Keratinocyte (primary cell): ENCODE measurements at regions not wholly inside any gene's neighbourhood (a gene's known extent, or its start where the extent isn't known, plus 50 kb on each side); places are given as distances from the start of the nearest gene placed in this dataset.

Experiments used
- DNase-seq: peaks from one replicate; pipeline ENCODE4 v3.0.0-alpha.2; 2011; ENCODE audit warnings: low read depth, missing footprints, low spot score
- FAIRE-seq: peaks from 2 replicates; lab custom pipeline; 2011; peaks lifted over from hg19 to GRCh38; lab: Jason Lieb, UNC
- H2AFZ ChIP-seq: 2 replicates; pipeline ENCODE4 v1.6.0; 2012; ENCODE audit warnings: low read length, control low read depth, inconsistent platforms; ENCODE audit not compliant: control insufficient read depth
- H3K27ac ChIP-seq: 2 replicates; pipeline ENCODE4 v1.5.1; 2011; ENCODE audit warnings: low read length; ENCODE audit not compliant: control insufficient read depth, insufficient read depth
- H3K27me3 ChIP-seq: 3 replicates; pipeline ENCODE4 v1.6.0; 2011; ENCODE audit warnings: low read length; ENCODE audit not compliant: control insufficient read depth, insufficient read depth; ENCODE audit errors: extremely low read depth
- H3K36me3 ChIP-seq, 2 experiments: 2 replicates in 1 of 2; 3 replicates in 1 of 2; pipeline ENCODE4 v1.5.1; 2011; ENCODE audit warnings: low read length in 2 of 2, mild to moderate bottlenecking in 1 of 2; ENCODE audit not compliant: control insufficient read depth in 2 of 2, insufficient read depth in 2 of 2; ENCODE audit errors: extremely low read depth in 1 of 2
- H3K4me1 ChIP-seq: 3 replicates; pipeline ENCODE4 v1.5.1; 2011; ENCODE audit warnings: low read length; ENCODE audit not compliant: control insufficient read depth, insufficient read depth; ENCODE audit errors: extremely low read depth
- H3K4me2 ChIP-seq: 3 replicates; pipeline ENCODE4 v1.6.0; 2011; ENCODE audit warnings: low read depth, low read length; ENCODE audit not compliant: control insufficient read depth, insufficient read depth; ENCODE audit errors: extremely low read depth
- H3K4me3 ChIP-seq, 3 experiments: fragments of 200-600 bp in 1 of 3; sonication (generic) in 1 of 3; 2 replicates in 2 of 3; 3 replicates in 1 of 3; pipeline ENCODE4 v1.5.1; 2011 to 2016; ENCODE audit warnings: low read length in 3 of 3, mild to moderate bottlenecking in 3 of 3, control low read depth in 2 of 3, inconsistent platforms in 1 of 3, low read depth in 1 of 3, mixed read lengths in 1 of 3, mixed run types in 1 of 3, moderate library complexity in 1 of 3; ENCODE audit not compliant: control insufficient read depth in 2 of 3, insufficient read depth in 2 of 3; ENCODE audit errors: extremely low read depth in 1 of 3
- H3K79me2 ChIP-seq: 2 replicates; pipeline ENCODE4 v1.6.0; 2012; ENCODE audit warnings: low read length; ENCODE audit not compliant: control insufficient read depth, insufficient read depth
- H3K9ac ChIP-seq: 3 replicates; pipeline ENCODE4 v1.6.0; 2011; ENCODE audit warnings: low read length; ENCODE audit not compliant: control insufficient read depth, insufficient read depth; ENCODE audit errors: extremely low read depth
- H3K9me1 ChIP-seq: 3 replicates; pipeline ENCODE4 v1.6.0; 2011; ENCODE audit warnings: low read length; ENCODE audit not compliant: control insufficient read depth, insufficient read depth; ENCODE audit errors: extremely low read depth
- H3K9me3 ChIP-seq: 2 replicates; pipeline ENCODE4 v1.5.1; 2012; ENCODE audit warnings: low read depth, low read length; ENCODE audit not compliant: control insufficient read depth
- H4K20me1 ChIP-seq: 3 replicates; pipeline ENCODE4 v1.6.0; 2011; ENCODE audit warnings: low read length; ENCODE audit not compliant: control insufficient read depth, insufficient read depth; ENCODE audit errors: extremely low read depth
- EZH2 ChIP-seq: IDR thresholded peaks from one replicate; pipeline ENCODE4 v1.6.1; 2012; ENCODE audit warnings: inconsistent platforms, mild to moderate bottlenecking, low read length, moderate library complexity
- dilution Hi-C: fragments of 300-500 bp; cut with MboI; formaldehyde crosslinking; loops from one replicate; pipeline ENCODE4 v1.7.0; 2020; ENCODE audit warnings: low sequenced_read_pairs; ENCODE audit not compliant: extremely low pct_ligation_motif_present
- TF ChIP-seq, protein P1 (sequence below), 3 experiments: IDR thresholded peaks in 1 of 3; conservative IDR thresholded peaks in 1 of 3; optimal IDR thresholded peaks in 1 of 3; 2 replicates in 2 of 3; 3 replicates in 1 of 3; pipeline versions ENCODE3 to v1.5.1; 2011; ENCODE audit warnings: low read length in 3 of 3, mild to moderate bottlenecking in 3 of 3, moderate library complexity in 2 of 3, control low read depth in 1 of 3, inconsistent platforms in 1 of 3; ENCODE audit not compliant: insufficient read depth in 2 of 3; ENCODE audit errors: extremely low read depth in 1 of 3

DNA sequence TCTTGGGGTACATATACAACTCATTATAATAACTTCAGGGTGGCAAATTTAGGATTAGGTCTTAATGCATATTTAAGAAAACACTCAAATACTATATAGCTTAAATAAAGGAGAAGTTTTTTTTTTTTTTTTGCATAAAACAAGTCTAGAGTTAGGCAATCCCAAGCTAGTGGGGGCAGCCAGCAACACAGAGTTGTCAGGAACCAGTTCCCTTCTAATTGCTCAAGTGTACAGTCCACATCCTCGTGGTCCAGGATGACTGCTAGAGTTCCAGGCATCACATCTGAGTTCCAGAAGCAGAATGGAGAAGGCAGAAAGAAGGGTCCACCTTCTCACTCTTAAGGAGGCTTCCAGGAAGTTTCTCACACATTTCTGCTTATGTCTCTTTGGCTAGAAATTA, 261.9 kb upstream of the PLET1 start:
- dilution Hi-C loops = no loop called here
- H3K4me1 ChIP-seq = peaks cover 16% of the 10 kb centered on the region
- no peak overlapping the region for H3K4me3 ChIP-seq
- H3K27ac ChIP-seq = no peak overlapping the region
- no peaks in the 10 kb centered on the region for H3K9me1 ChIP-seq
- no peaks in the 10 kb centered on the region for H4K20me1 ChIP-seq
- no peaks in the 10 kb centered on the region for H3K27me3 ChIP-seq
- no peaks in the 10 kb centered on the region for H3K79me2 ChIP-seq
- no peak overlapping the region for H3K4me2 ChIP-seq
- FAIRE-seq = no peak
- TF ChIP-seq, protein P1, sequence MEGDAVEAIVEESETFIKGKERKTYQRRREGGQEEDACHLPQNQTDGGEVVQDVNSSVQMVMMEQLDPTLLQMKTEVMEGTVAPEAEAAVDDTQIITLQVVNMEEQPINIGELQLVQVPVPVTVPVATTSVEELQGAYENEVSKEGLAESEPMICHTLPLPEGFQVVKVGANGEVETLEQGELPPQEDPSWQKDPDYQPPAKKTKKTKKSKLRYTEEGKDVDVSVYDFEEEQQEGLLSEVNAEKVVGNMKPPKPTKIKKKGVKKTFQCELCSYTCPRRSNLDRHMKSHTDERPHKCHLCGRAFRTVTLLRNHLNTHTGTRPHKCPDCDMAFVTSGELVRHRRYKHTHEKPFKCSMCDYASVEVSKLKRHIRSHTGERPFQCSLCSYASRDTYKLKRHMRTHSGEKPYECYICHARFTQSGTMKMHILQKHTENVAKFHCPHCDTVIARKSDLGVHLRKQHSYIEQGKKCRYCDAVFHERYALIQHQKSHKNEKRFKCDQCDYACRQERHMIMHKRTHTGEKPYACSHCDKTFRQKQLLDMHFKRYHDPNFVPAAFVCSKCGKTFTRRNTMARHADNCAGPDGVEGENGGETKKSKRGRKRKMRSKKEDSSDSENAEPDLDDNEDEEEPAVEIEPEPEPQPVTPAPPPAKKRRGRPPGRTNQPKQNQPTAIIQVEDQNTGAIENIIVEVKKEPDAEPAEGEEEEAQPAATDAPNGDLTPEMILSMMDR (optimal IDR thresholded peaks at IDR 0.05 in 1 of 3, IDR thresholded peaks at IDR 0.05 in 1 of 3, conservative IDR thresholded peaks at IDR 0.05 in 1 of 3; ENCODE audit: extremely low read depth in 1 of 3, insufficient read depth in 2 of 3, low read length in 3 of 3) = no peak
- TF ChIP-seq EZH2 = no peak
- no peaks in the 10 kb centered on the region for H3K36me3 ChIP-seq
- H3K9ac ChIP-seq = no peak overlapping the region
- H2AFZ ChIP-seq = no peak overlapping the region
- no peak for DNase-seq
- no peaks in the 10 kb centered on the region for H3K9me3 ChIP-seq

DNA sequence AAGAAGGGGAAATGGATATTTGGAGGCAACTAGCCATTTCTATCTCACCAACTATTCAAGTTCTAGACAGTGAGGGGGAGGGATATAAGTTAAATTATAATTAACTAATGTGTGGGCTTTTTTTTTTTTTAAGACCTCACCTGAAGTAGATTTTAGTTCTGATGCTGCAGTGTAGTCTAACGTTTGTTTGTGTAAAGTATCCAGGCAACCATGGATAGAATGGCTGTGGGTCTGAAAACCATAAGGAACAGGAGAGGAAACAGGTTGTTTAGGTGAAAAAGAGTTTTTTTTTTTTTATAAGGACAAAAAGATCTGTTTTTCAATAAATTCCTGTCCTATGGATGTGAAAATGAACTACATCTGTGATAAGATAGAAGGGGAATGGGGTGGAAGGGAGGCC, 262.4 kb upstream of the PLET1 start:
- Histone ChIP-seq H3K27me3 (no peaks in the 10 kb centered on the region), H3K9me3 (no peaks in the 10 kb centered on the region), H3K36me3 (no peaks in the 10 kb centered on the region), H3K4me3 (no peak overlapping the region), H2AFZ (no peak overlapping the region), H4K20me1 (no peaks in the 10 kb centered on the region), H3K9me1 (no peaks in the 10 kb centered on the region), H3K4me1 (peaks cover 16% of the 10 kb centered on the region), H3K4me2 (no peak overlapping the region), H3K79me2 (no peaks in the 10 kb centered on the region), H3K9ac (no peak overlapping the region), H3K27ac (no peak overlapping the region)
- FAIRE-seq = no peak
- DNase-seq = no peak
- dilution Hi-C loops = no loop called here
- TF ChIP-seq, protein P1 (optimal IDR thresholded peaks at IDR 0.05 in 1 of 3, IDR thresholded peaks at IDR 0.05 in 1 of 3, conservative IDR thresholded peaks at IDR 0.05 in 1 of 3; ENCODE audit: extremely low read depth in 1 of 3, insufficient read depth in 2 of 3, low read length in 3 of 3) = no peak
- TF ChIP-seq EZH2 = no peak
